HCT116 (cell line): ENCODE measurements at regions not wholly inside any gene's neighbourhood (a gene's known extent, or its start where the extent isn't known, plus 50 kb on each side); places are given as distances from the start of the nearest gene placed in this dataset.

Experiments used
- EGR1 ChIP-seq: IDR thresholded peaks from 2 replicates; pipeline ENCODE4 v1.6.1; 2012; ENCODE audit warnings: low read depth
- EZH2 ChIP-seq: fragments of 200-600 bp; sonication (generic); IDR thresholded peaks from 2 replicates; pipeline ENCODE4 v1.6.1; 2017; ENCODE audit warnings: antibody characterized with exemption, mixed run types
- EZH2phosphoT487 ChIP-seq: fragments of 200-600 bp; IDR thresholded peaks from 2 replicates; pipeline ENCODE4 v1.6.1; 2018; ENCODE audit warnings: antibody characterized with exemption, borderline replicate concordance
- POLR2A ChIP-seq: IDR thresholded peaks from 2 replicates; pipeline ENCODE4 v1.7.0; 2011; ENCODE audit warnings: borderline replicate concordance; ENCODE audit not compliant: insufficient read depth, insufficient read length; ENCODE audit errors: extremely low read depth
- SP1 ChIP-seq: IDR thresholded peaks from 2 replicates; pipeline ENCODE4 v1.6.1; 2012; ENCODE audit warnings: low read depth
- ZNF274 ChIP-seq: fragments of 200-500 bp; sonication (Bioruptor generic); IDR thresholded peaks from 2 replicates; pipeline ENCODE4 v1.6.1; 2014; ENCODE audit warnings: mild to moderate bottlenecking, low read depth, low read length, inconsistent platforms
- TF ChIP-seq, protein P1 (sequence below), 3 experiments: fragments of 200-600 bp in 1 of 3; sonication (generic) in 1 of 3; IDR thresholded peaks in 2 of 3; conservative IDR thresholded peaks in 1 of 3; 2 replicates each; pipeline ENCODE4 v1.5.1; 2012 to 2017; ENCODE audit warnings: low read depth in 2 of 3, low read length in 2 of 3, antibody characterized with exemption in 1 of 3, borderline replicate concordance in 1 of 3, control low read depth in 1 of 3, mild to moderate bottlenecking in 1 of 3, mixed read lengths in 1 of 3, mixed run types in 1 of 3, moderate library complexity in 1 of 3; ENCODE audit not compliant: insufficient read depth in 1 of 3
- TF ChIP-seq, protein P2 (sequence below): IDR thresholded peaks from 2 replicates; pipeline ENCODE4 v1.6.1; 2012

DNA sequence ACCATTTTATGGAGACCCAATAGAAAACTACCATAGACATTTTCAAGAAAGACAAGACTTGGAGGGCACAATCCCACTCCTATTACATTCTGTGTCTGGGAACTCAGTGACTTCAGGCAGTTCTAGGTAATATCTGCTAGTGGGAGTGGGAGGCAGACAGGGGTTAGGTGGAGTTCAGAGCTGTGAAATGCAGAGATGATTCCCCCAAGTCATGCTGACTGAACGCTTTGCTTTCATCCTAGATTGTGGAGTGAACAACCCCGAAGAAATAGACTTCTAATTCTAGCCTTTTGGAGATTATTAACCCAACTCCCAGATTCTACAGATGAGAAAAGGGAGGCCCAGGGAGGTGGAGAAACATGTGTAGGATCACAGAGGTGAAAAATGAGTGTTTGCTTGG lies 437.8 kb upstream of the CADM1 start:
- no peak for TF ChIP-seq EZH2phosphoT487
- TF ChIP-seq POLR2A, result no peak
- TF ChIP-seq, protein P1, sequence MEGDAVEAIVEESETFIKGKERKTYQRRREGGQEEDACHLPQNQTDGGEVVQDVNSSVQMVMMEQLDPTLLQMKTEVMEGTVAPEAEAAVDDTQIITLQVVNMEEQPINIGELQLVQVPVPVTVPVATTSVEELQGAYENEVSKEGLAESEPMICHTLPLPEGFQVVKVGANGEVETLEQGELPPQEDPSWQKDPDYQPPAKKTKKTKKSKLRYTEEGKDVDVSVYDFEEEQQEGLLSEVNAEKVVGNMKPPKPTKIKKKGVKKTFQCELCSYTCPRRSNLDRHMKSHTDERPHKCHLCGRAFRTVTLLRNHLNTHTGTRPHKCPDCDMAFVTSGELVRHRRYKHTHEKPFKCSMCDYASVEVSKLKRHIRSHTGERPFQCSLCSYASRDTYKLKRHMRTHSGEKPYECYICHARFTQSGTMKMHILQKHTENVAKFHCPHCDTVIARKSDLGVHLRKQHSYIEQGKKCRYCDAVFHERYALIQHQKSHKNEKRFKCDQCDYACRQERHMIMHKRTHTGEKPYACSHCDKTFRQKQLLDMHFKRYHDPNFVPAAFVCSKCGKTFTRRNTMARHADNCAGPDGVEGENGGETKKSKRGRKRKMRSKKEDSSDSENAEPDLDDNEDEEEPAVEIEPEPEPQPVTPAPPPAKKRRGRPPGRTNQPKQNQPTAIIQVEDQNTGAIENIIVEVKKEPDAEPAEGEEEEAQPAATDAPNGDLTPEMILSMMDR (IDR thresholded peaks at IDR 0.05 in 2 of 3, conservative IDR thresholded peaks at IDR 0.05 in 1 of 3; ENCODE audit: borderline replicate concordance in 1 of 3, insufficient read depth in 1 of 3, low read depth in 2 of 3, low read length in 2 of 3), result no peak
- TF ChIP-seq EZH2, result no peak
- TF ChIP-seq ZNF274, result no peak
- no peak for TF ChIP-seq SP1
- TF ChIP-seq, protein P2, sequence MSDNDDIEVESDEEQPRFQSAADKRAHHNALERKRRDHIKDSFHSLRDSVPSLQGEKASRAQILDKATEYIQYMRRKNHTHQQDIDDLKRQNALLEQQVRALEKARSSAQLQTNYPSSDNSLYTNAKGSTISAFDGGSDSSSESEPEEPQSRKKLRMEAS, result no peak
- TF ChIP-seq EGR1, result no peak
